SK-N-SH treated with all-trans-retinoic acid at 6 μM for 48 hours (cell line): ENCODE measurements at regions not wholly inside any gene's neighbourhood (a gene's known extent, or its start where the extent isn't known, plus 50 kb on each side); places are given as distances from the start of the nearest gene placed in this dataset.
"Not testable (repeated sequence)": the region's sequence is repeated elsewhere in the genome, so short reads cannot be mapped to it uniquely, and the experiment has no call there.

Experiments
- CSDC2 ChIP-seq: fragments of 250-450 bp; sonication (Bioruptor Pico); IDR thresholded peaks from 2 replicates; pipeline ENCODE4 v1.5.0; 2020; ENCODE audit warnings: mild to moderate bottlenecking, moderate library complexity
- CSRNP3 ChIP-seq: fragments of 250-450 bp; sonication (Bioruptor Pico); IDR thresholded peaks from 2 replicates; pipeline ENCODE4 v1.5.1; 2021; ENCODE audit warnings: mild to moderate bottlenecking, moderate library complexity
- GLIS3 ChIP-seq: fragments of 250-450 bp; sonication (Bioruptor Pico); IDR thresholded peaks from 2 replicates; pipeline ENCODE4 v1.5.0; 2020; ENCODE audit warnings: mild to moderate bottlenecking, moderate library complexity
- PATZ1 ChIP-seq: fragments of 250-450 bp; sonication (Bioruptor Pico); IDR thresholded peaks from 2 replicates; pipeline ENCODE4 v1.8.0; 2020; ENCODE audit warnings: mild to moderate bottlenecking, moderate library complexity, borderline replicate concordance
- RARB ChIP-seq: fragments of 250-450 bp; sonication (Bioruptor Pico); IDR thresholded peaks from 2 replicates; pipeline ENCODE4 v1.8.0; 2021; ENCODE audit warnings: mild to moderate bottlenecking, moderate library complexity
- ZFP30 ChIP-seq: fragments of 450-650 bp; formaldehyde crosslinking; IDR thresholded peaks from 2 replicates; pipeline ENCODE4 v1.5.0; 2022; ENCODE audit warnings: mild to moderate bottlenecking, moderate library complexity
- ZNF70 ChIP-seq: fragments of 450-650 bp; formaldehyde crosslinking; IDR thresholded peaks from 2 replicates; pipeline ENCODE4 v1.5.0; 2020; ENCODE audit warnings: mild to moderate bottlenecking, moderate library complexity
- ZNF8 ChIP-seq: fragments of 450-650 bp; formaldehyde crosslinking; IDR thresholded peaks from 2 replicates; pipeline ENCODE4 v1.5.0; 2020; ENCODE audit warnings: mild to moderate bottlenecking, moderate library complexity
- TF ChIP-seq, protein P1 (sequence below): fragments of 250-450 bp; sonication (Bioruptor Pico); IDR thresholded peaks from 2 replicates; pipeline ENCODE4 v1.5.1; 2020; ENCODE audit warnings: low read depth, mild to moderate bottlenecking, moderate library complexity

- not testable (repeated sequence) for TF ChIP-seq ZNF8 (CRISPR knock-in tag); ZNF70 (CRISPR knock-in tag); RARB; CSRNP3 (CRISPR knock-in tag); CSDC2 (CRISPR knock-in tag); GLIS3 (CRISPR knock-in tag); PATZ1 (CRISPR knock-in tag); ZFP30
- TF ChIP-seq, protein P1, sequence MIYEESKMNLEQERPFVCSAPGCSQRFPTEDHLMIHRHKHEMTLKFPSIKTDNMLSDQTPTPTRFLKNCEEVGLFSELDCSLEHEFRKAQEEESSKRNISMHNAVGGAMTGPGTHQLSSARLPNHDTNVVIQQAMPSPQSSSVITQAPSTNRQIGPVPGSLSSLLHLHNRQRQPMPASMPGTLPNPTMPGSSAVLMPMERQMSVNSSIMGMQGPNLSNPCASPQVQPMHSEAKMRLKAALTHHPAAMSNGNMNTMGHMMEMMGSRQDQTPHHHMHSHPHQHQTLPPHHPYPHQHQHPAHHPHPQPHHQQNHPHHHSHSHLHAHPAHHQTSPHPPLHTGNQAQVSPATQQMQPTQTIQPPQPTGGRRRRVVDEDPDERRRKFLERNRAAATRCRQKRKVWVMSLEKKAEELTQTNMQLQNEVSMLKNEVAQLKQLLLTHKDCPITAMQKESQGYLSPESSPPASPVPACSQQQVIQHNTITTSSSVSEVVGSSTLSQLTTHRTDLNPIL (CRISPR knock-in tag), result not testable (repeated sequence)
Observed at GRCh38 chr2:138315619-138316018, 186.0 kb upstream of the SPOPL start.
